ENCODE measurements at regions not wholly inside any gene's neighbourhood (a gene's known extent, or its start where the extent isn't known, plus 50 kb on each side); places are given as distances from the start of the nearest gene placed in this dataset.
"Not testable (repeated sequence)": the region's sequence is repeated elsewhere in the genome, so short reads cannot be mapped to it uniquely, and the experiment has no call there.

DNA sequence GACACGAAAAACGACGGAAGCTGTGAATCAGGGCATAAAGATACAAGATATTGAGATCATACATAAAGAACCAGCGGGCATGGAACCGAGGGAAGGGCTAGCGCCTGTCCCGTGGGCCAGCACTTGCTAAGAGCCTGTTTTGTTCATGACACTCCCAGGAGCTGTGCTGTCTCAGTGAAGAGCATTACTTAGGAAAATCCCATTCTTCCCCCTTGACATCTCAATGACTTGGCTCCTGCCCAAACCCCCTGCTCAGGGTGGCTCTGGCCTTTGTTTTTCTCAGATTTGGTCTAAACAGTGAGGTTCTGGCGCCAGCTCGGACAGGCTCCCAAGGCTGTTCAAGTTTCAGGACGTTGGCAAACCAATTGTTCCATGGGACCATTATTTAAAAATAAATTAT is 79.1 kb upstream of the SEC14L1 start:
- peaks cover 5 to 10% of the 10 kb centered on the region in 2 donors for H3K27me3 ChIP-seq (ENCODE audit: control insufficient read depth in 1 of 2, insufficient read depth in 2 of 2, low read length in 2 of 2)
- H3K36me3 ChIP-seq (ENCODE audit: control insufficient read depth in 1 of 2, insufficient read depth in 2 of 2, low read length in 2 of 2) = no peaks in the 10 kb centered on the region
- no peak overlapping the region for H3K27ac ChIP-seq (ENCODE audit: low read depth, low read length)
- H3K4me1 ChIP-seq (ENCODE audit: control insufficient read depth in 1 of 2, insufficient read depth in 2 of 2, low read length in 2 of 2) = no peaks in the 10 kb centered on the region
- H3K9ac ChIP-seq (ENCODE audit: low read depth in 1 of 2, low read length in 2 of 2) = no peak overlapping the region
- H3K4me3 ChIP-seq (ENCODE audit: low read depth in 1 of 2, low read length in 2 of 2) = no peak overlapping the region
- H3K9me3 ChIP-seq (ENCODE audit: control insufficient read depth in 1 of 2, low read length in 2 of 2) = no peaks in the 10 kb centered on the region

DNA sequence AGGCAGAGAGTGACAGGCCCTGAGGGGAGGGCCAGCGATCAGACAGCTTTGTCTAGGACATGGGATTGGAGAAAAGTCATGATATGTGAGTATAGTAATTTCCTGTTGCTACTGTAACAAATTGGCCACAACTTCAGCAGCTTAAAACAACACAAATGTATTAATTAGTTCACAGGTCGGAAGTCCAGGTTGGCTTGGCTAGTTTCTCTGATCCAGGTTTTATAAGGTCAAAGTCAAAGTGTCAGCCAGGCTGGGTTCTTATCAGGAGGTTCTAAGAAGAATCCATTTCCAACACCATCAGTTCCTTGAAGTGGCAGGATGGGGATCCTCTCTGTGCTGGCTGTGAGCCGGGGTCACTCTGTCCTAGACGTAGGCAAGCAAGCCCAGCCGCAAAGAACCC is 76.2 kb upstream of the SEC14L1 start:
- peaks cover 0 to 8% of the 10 kb centered on the region in 2 donors for H3K27me3 ChIP-seq (ENCODE audit: control insufficient read depth in 1 of 2, insufficient read depth in 2 of 2, low read length in 2 of 2)
- no peak overlapping the region for H3K9ac ChIP-seq (ENCODE audit: low read depth in 1 of 2, low read length in 2 of 2)
- H3K4me1 ChIP-seq (ENCODE audit: control insufficient read depth in 1 of 2, insufficient read depth in 2 of 2, low read length in 2 of 2) = no peaks in the 10 kb centered on the region
- no peak overlapping the region for H3K27ac ChIP-seq (ENCODE audit: low read depth, low read length)
- H3K9me3 ChIP-seq (ENCODE audit: control insufficient read depth in 1 of 2, low read length in 2 of 2) = no peaks in the 10 kb centered on the region
- no peaks in the 10 kb centered on the region for H3K36me3 ChIP-seq (ENCODE audit: control insufficient read depth in 1 of 2, insufficient read depth in 2 of 2, low read length in 2 of 2)
- H3K4me3 ChIP-seq (ENCODE audit: low read depth in 1 of 2, low read length in 2 of 2) = no peak overlapping the region

DNA sequence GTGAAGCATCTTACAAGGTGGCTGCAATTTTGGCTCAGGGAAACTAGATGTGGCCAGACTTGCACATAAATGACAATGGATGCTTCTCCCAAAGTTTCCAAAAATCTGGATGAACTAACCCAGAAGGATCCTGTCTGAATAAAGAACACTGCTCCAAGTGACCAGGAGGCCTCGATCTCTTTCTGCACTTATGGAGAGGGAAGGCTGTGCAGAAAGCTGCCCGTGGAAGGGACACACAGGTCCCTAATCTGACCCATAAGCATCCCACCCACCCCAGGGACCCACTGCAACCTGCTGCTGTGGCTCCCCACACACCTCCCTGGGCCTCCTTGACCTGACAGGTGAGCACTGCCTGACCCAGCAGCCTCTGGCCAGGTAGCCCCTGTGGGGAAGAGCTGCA is 74.6 kb upstream of the SEC14L1 start:
- H3K27ac ChIP-seq (ENCODE audit: low read depth, low read length) = no peak overlapping the region
- peaks cover 0 to 4% of the 10 kb centered on the region in 2 donors for H3K27me3 ChIP-seq (ENCODE audit: control insufficient read depth in 1 of 2, insufficient read depth in 2 of 2, low read length in 2 of 2)
- H3K36me3 ChIP-seq (ENCODE audit: control insufficient read depth in 1 of 2, insufficient read depth in 2 of 2, low read length in 2 of 2) = no peaks in the 10 kb centered on the region
- no peak overlapping the region for H3K9ac ChIP-seq (ENCODE audit: low read depth in 1 of 2, low read length in 2 of 2)
- no peaks in the 10 kb centered on the region for H3K4me1 ChIP-seq (ENCODE audit: control insufficient read depth in 1 of 2, insufficient read depth in 2 of 2, low read length in 2 of 2)
- H3K9me3 ChIP-seq (ENCODE audit: control insufficient read depth in 1 of 2, low read length in 2 of 2) = no peaks in the 10 kb centered on the region
- H3K4me3 ChIP-seq (ENCODE audit: low read depth in 1 of 2, low read length in 2 of 2) = no peak overlapping the region

DNA sequence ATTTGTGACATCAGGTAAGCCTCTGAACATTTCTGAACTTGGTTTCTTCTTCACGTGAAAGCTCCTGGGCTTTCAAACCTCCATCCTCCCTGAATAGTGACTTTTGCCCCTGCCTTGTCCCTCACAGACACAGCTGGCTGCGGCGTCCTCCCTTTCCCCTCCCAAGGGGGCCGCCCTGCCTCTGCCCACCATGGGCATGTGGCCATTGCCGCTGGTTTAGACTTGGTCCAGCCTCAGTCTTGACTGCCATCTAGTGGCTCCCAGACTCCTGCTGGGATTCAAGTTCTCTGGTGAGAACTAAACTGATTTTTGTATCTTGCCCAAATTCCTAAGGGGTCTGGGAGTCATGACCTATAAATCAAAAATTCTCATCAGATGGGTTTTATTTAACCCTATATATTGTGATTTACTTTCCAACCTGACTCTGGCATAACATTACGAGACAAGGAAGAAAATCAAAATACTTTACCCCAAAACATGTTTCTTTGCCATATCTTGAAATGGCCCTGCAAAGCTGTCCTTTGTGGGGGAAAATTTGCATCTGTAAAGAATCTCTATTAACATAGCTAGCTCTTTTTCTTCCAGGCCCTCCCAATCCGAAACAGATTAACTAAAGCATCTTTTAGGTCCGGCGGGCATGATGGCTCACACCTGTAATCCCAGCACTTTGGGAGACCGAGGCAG is 73.9 kb upstream of the SEC14L1 start:
- not testable (repeated sequence) for H3K9ac ChIP-seq (ENCODE audit: low read depth in 1 of 2, low read length in 2 of 2); H3K4me1 ChIP-seq (ENCODE audit: control insufficient read depth in 1 of 2, insufficient read depth in 2 of 2, low read length in 2 of 2); H3K27me3 ChIP-seq (ENCODE audit: control insufficient read depth in 1 of 2, insufficient read depth in 2 of 2, low read length in 2 of 2); H3K9me3 ChIP-seq (ENCODE audit: control insufficient read depth in 1 of 2, low read length in 2 of 2); H3K27ac ChIP-seq (ENCODE audit: low read depth, low read length); H3K36me3 ChIP-seq (ENCODE audit: control insufficient read depth in 1 of 2, insufficient read depth in 2 of 2, low read length in 2 of 2); H3K4me3 ChIP-seq (ENCODE audit: low read depth in 1 of 2, low read length in 2 of 2)

DNA sequence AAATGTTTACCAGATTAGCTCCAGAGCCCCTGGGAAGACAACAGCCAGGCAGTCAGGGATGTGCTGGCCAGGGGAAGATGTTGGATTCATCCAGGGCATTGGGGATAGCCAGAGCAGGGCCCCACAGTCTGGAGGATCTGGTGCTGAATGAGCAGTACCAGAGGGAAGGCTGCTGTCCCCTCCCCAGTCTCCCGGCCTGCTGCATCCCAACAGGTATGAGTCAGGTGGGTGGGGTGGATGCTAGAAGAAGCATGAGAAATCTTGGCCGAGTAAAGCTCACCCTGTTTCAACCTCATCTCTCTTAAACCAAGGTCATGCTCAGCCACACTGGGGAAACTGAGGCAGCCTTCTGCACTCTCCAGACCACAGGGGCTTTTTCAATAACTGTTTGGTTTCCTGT is 71.9 kb upstream of the SEC14L1 start:
- Histone ChIP-seq H3K4me3 (ENCODE audit: low read depth in 1 of 2, low read length in 2 of 2) (no peak overlapping the region), H3K27me3 (ENCODE audit: control insufficient read depth in 1 of 2, insufficient read depth in 2 of 2, low read length in 2 of 2) (peaks cover 4% of the 10 kb centered on the region in 2 donors), H3K9me3 (ENCODE audit: control insufficient read depth in 1 of 2, low read length in 2 of 2) (no peaks in the 10 kb centered on the region), H3K27ac (ENCODE audit: low read depth, low read length) (no peak overlapping the region), H3K36me3 (ENCODE audit: control insufficient read depth in 1 of 2, insufficient read depth in 2 of 2, low read length in 2 of 2) (no peaks in the 10 kb centered on the region), H3K9ac (ENCODE audit: low read depth in 1 of 2, low read length in 2 of 2) (no peak overlapping the region), H3K4me1 (ENCODE audit: control insufficient read depth in 1 of 2, insufficient read depth in 2 of 2, low read length in 2 of 2) (no peaks in the 10 kb centered on the region)

DNA sequence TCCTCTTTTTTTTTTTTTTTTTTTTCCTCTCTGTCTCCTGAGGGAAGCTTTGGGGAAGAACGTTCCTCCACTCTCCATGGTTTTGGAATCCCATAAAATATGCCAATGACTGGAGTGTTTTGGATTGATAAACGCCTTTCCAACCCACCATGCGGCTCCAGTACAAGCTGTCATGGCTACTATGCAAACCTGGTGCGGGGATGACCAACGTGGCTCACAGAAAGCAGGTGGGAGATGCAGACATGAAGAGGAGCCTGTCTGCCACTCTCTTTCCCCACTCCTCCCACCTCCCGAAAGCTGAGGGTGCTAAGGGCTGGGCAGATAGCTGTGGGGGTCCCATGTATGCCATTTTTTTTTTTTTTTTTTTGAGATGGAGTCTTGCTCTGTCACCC is 69.9 kb upstream of the SEC14L1 start:
- Histone ChIP-seq H3K4me1 (ENCODE audit: control insufficient read depth in 1 of 2, insufficient read depth in 2 of 2, low read length in 2 of 2) (no peaks in the 10 kb centered on the region), H3K9me3 (ENCODE audit: control insufficient read depth in 1 of 2, low read length in 2 of 2) (no peaks in the 10 kb centered on the region), H3K27ac (ENCODE audit: low read depth, low read length) (no peak overlapping the region), H3K9ac (ENCODE audit: low read depth in 1 of 2, low read length in 2 of 2) (no peak overlapping the region), H3K27me3 (ENCODE audit: control insufficient read depth in 1 of 2, insufficient read depth in 2 of 2, low read length in 2 of 2) (peaks cover 4% of the 10 kb centered on the region in 2 donors), H3K36me3 (ENCODE audit: control insufficient read depth in 1 of 2, insufficient read depth in 2 of 2, low read length in 2 of 2) (no peaks in the 10 kb centered on the region), H3K4me3 (ENCODE audit: low read depth in 1 of 2, low read length in 2 of 2) (no peak overlapping the region)

DNA sequence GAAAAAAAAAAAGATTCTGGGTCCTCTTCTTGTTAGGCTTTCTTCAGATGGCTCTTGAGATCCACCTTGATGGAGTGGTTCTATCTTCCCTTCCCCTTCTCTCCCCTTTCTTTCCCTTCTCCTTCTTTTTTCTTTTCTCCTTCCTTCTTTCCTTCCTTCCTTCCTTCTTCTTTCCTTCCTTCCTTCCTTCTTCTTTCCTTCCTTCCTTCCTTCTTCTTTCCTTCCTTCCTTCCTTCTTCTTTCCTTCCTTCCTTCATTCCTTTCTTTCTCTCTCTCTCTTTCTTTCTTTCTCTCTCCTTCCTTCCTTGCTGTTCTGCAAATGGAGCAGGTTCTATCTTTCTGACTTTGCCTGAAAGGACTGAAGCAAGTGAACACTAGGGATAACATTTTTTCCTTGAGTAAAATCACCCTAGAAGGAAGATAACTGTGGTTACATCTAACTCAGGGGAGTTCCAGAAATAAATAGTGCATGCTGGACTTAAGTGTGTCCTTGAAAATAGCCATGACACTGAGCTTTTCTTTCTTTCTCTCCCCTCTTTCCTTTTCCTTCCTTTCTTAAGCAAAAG is 68.8 kb upstream of the SEC14L1 start:
- peaks cover 4 to 8% of the 10 kb centered on the region in 2 donors for H3K27me3 ChIP-seq (ENCODE audit: control insufficient read depth in 1 of 2, insufficient read depth in 2 of 2, low read length in 2 of 2)
- H3K36me3 ChIP-seq (ENCODE audit: control insufficient read depth in 1 of 2, insufficient read depth in 2 of 2, low read length in 2 of 2) = no peaks in the 10 kb centered on the region

DNA sequence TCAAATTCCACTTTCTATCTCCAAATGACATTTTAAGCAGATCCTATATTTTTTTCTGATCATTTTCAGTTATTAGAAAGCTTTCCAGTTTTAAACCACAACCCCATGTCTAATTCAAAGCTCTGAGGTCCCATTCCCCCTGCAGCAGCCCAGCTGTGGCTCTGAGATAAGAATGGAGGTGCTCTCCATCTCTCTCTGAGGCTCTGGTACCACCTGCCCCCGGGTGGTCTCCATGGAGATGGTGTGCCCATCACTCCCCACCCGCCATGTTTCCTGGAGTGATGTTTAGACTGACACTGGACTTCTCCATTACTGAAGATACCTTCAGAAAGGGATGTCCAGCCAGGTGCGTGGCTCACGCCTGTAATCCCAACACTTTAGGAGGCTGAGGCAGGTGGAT is 68.1 kb upstream of the SEC14L1 start:
- Histone ChIP-seq H3K36me3 (ENCODE audit: control insufficient read depth in 1 of 2, insufficient read depth in 2 of 2, low read length in 2 of 2) (no peaks in the 10 kb centered on the region), H3K4me3 (ENCODE audit: low read depth in 1 of 2, low read length in 2 of 2) (no peak overlapping the region), H3K27me3 (ENCODE audit: control insufficient read depth in 1 of 2, insufficient read depth in 2 of 2, low read length in 2 of 2) (peaks cover 4 to 9% of the 10 kb centered on the region in 2 donors), H3K4me1 (ENCODE audit: control insufficient read depth in 1 of 2, insufficient read depth in 2 of 2, low read length in 2 of 2) (no peaks in the 10 kb centered on the region), H3K9me3 (ENCODE audit: control insufficient read depth in 1 of 2, low read length in 2 of 2) (no peaks in the 10 kb centered on the region), H3K27ac (ENCODE audit: low read depth, low read length) (no peak overlapping the region), H3K9ac (ENCODE audit: low read depth in 1 of 2, low read length in 2 of 2) (no peak overlapping the region)

More for the DNA sequence above, 68.8 kb upstream of the SEC14L1 start:
- no peaks in the 10 kb centered on the region for H3K4me1 ChIP-seq (ENCODE audit: control insufficient read depth in 1 of 2, insufficient read depth in 2 of 2, low read length in 2 of 2)
- no peak overlapping the region for H3K27ac ChIP-seq (ENCODE audit: low read depth, low read length)
- H3K4me3 ChIP-seq (ENCODE audit: low read depth in 1 of 2, low read length in 2 of 2) = no peak overlapping the region
- no peaks in the 10 kb centered on the region for H3K9me3 ChIP-seq (ENCODE audit: control insufficient read depth in 1 of 2, low read length in 2 of 2)
- no peak overlapping the region for H3K9ac ChIP-seq (ENCODE audit: low read depth in 1 of 2, low read length in 2 of 2)

DNA sequence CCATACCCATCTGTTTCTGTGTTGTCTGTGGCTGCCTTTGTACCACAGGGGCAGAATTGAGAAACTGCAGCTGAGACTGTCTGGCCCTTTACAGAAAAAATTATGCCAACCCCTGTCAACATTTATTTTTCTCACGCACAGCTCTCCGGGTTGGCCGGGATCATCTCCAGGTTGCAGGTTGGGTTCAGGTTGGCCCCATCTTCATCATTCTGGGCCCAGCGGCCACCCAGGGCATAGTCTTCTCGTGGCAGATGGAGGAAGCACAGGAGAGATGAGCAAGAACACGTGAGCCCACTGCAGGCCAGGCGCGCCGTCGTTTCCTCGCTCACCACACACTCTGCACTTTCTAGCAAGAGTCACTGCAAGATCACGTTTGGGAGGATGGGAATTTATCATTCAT is 66.1 kb upstream of the SEC14L1 start:
- Histone ChIP-seq H3K27me3 (ENCODE audit: control insufficient read depth in 1 of 2, insufficient read depth in 2 of 2, low read length in 2 of 2) (peaks cover 0 to 9% of the 10 kb centered on the region in 2 donors), H3K27ac (ENCODE audit: low read depth, low read length) (no peak overlapping the region), H3K4me3 (ENCODE audit: low read depth in 1 of 2, low read length in 2 of 2) (no peak overlapping the region), H3K36me3 (ENCODE audit: control insufficient read depth in 1 of 2, insufficient read depth in 2 of 2, low read length in 2 of 2) (no peaks in the 10 kb centered on the region), H3K4me1 (ENCODE audit: control insufficient read depth in 1 of 2, insufficient read depth in 2 of 2, low read length in 2 of 2) (no peaks in the 10 kb centered on the region), H3K9me3 (ENCODE audit: control insufficient read depth in 1 of 2, low read length in 2 of 2) (no peaks in the 10 kb centered on the region), H3K9ac (ENCODE audit: low read depth in 1 of 2, low read length in 2 of 2) (no peak overlapping the region)

DNA sequence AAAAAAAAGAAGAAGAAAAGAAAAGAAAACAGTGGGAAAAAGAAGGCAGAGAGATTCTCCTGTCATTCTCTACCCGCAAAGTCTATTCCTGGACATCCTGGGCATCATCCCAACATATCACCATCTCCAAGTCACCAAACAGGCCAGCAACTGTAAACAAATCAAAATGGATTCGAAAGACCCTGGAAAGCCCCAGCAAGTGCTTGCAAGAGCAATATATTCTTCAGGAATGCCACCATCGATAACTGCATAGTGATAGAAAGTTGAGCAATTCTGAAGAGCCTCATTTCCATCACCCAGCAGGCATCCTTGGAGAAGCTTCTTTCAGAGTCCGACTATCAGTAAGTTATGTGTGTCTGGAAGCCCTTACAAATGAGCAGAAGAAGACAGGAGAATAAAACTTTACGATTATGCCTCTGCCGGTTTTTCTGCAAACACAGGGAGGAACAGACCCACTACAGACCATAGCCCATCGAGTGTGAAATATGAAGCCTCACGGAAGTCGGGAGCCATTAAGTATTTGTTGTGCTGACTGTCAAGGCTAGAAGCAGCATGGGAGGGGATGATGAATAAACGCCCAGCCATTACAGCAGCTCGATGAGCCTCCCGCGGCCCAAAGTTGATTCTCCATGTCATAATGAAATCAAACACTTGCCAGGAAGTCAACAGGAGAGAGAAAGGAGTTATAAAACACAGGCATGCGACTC is 64.5 kb upstream of the SEC14L1 start:
- Histone ChIP-seq H3K27ac (ENCODE audit: low read depth, low read length) (no peak overlapping the region), H3K4me3 (ENCODE audit: low read depth in 1 of 2, low read length in 2 of 2) (no peak overlapping the region), H3K27me3 (ENCODE audit: control insufficient read depth in 1 of 2, insufficient read depth in 2 of 2, low read length in 2 of 2) (peaks cover 0 to 9% of the 10 kb centered on the region in 2 donors), H3K9me3 (ENCODE audit: control insufficient read depth in 1 of 2, low read length in 2 of 2) (no peaks in the 10 kb centered on the region), H3K36me3 (ENCODE audit: control insufficient read depth in 1 of 2, insufficient read depth in 2 of 2, low read length in 2 of 2) (no peaks in the 10 kb centered on the region), H3K9ac (ENCODE audit: low read depth in 1 of 2, low read length in 2 of 2) (no peak overlapping the region), H3K4me1 (ENCODE audit: control insufficient read depth in 1 of 2, insufficient read depth in 2 of 2, low read length in 2 of 2) (no peaks in the 10 kb centered on the region)

All from duodenal mucosa (tissue), 2 donors.